GM19438 (cell line): ENCODE measurements at regions not wholly inside any gene's neighbourhood (a gene's known extent, or its start where the extent isn't known, plus 50 kb on each side); places are given as distances from the start of the nearest gene placed in this dataset.
"Not testable (repeated sequence)": the region's sequence is repeated elsewhere in the genome, so short reads cannot be mapped to it uniquely, and the experiment has no call there.

Experiments
- ATAC-seq: cut with Tn5 transposase; IDR thresholded peaks from one replicate; pipeline ENCODE4 v1.9.1; 2021; ENCODE audit warnings: low read depth; ENCODE audit not compliant: unreplicated experiment

GRCh38 chr1:206358771-206359170 lies 111.5 kb upstream of the IKBKE start:
- ATAC-seq, result not testable (repeated sequence)

GRCh38 chr1:206359377-206359776 lies 110.9 kb upstream of the IKBKE start:
- ATAC-seq, result not testable (repeated sequence)

GRCh38 chr1:206361978-206362543 lies 108.2 kb upstream of the IKBKE start:
- ATAC-seq, result not testable (repeated sequence)

GRCh38 chr1:206362994-206363393 lies 107.3 kb upstream of the IKBKE start:
- ATAC-seq, result not testable (repeated sequence)

GRCh38 chr1:206365271-206365670 lies 105.0 kb upstream of the IKBKE start:
- not testable (repeated sequence) for ATAC-seq

GRCh38 chr1:206366131-206366530 lies 104.1 kb upstream of the IKBKE start:
- not testable (repeated sequence) for ATAC-seq

GRCh38 chr1:206366772-206367171 lies 103.5 kb upstream of the IKBKE start:
- not testable (repeated sequence) for ATAC-seq

- not testable (repeated sequence) for ATAC-seq
Observed at GRCh38 chr1:206367955-206368622, 102.2 kb upstream of the IKBKE start.

GRCh38 chr1:206374725-206375124 lies 95.6 kb upstream of the IKBKE start:
- ATAC-seq, result not testable (repeated sequence)

GRCh38 chr1:206375552-206375951 lies 94.7 kb upstream of the IKBKE start:
- not testable (repeated sequence) for ATAC-seq

GRCh38 chr1:206378506-206378905 lies 91.8 kb upstream of the IKBKE start:
- not testable (repeated sequence) for ATAC-seq

- not testable (repeated sequence) for ATAC-seq
Observed at GRCh38 chr1:206379245-206379644, 91.0 kb upstream of the IKBKE start.

- ATAC-seq, result not testable (repeated sequence)
Observed at GRCh38 chr1:206380163-206380790, 90.0 kb upstream of the IKBKE start.

GRCh38 chr1:206380791-206381610 lies 89.3 kb upstream of the IKBKE start:
- ATAC-seq, result not testable (repeated sequence)

GRCh38 chr1:206384029-206384807 lies 86.1 kb upstream of the IKBKE start:
- ATAC-seq, result not testable (repeated sequence)

GRCh38 chr1:206384891-206385290 lies 85.4 kb upstream of the IKBKE start:
- ATAC-seq, result not testable (repeated sequence)

GRCh38 chr1:206387631-206388030 lies 82.6 kb upstream of the IKBKE start:
- ATAC-seq, result not testable (repeated sequence)

GRCh38 chr1:206391903-206392302 lies 78.4 kb upstream of the IKBKE start:
- not testable (repeated sequence) for ATAC-seq

GRCh38 chr1:206397501-206397900 lies 72.8 kb upstream of the IKBKE start:
- ATAC-seq, result not testable (repeated sequence)

GRCh38 chr1:206398261-206398660 lies 72.0 kb upstream of the IKBKE start:
- not testable (repeated sequence) for ATAC-seq
